Vagina (tissue), 2 donors: ENCODE measurements at regions not wholly inside any gene's neighbourhood (a gene's known extent, or its start where the extent isn't known, plus 50 kb on each side); places are given as distances from the start of the nearest gene placed in this dataset.

Experiments used
- DNase-seq, 2 donors: peaks; one replicate each; pipeline ENCODE4 v3.0.0-alpha.2; 2017; ENCODE audit errors: extremely low spot score in 2 of 2
- H3K27ac ChIP-seq: fragments of 200-600 bp; sonication (generic); one replicate; pipeline ENCODE4 v1.5.1; 2019
- H3K27me3 ChIP-seq: fragments of 200-600 bp; sonication (generic); one replicate; pipeline ENCODE4 v1.5.1; 2019
- H3K36me3 ChIP-seq, 2 donors: fragments of 200-600 bp; sonication (generic); one replicate each; pipeline ENCODE4 v1.5.1; 2017 to 2019
- H3K4me1 ChIP-seq: fragments of 200-600 bp; sonication (generic); one replicate; pipeline ENCODE4 v1.5.1; 2019
- H3K4me3 ChIP-seq, 2 donors: fragments of 200-600 bp; sonication (generic); 1 replicate in 1 of 2; 2 replicates in 1 of 2; pipeline ENCODE4 v1.5.1; 2016 to 2019
- H3K9me3 ChIP-seq: fragments of 200-600 bp; sonication (generic); one replicate; pipeline ENCODE4 v1.5.1; 2019
- POLR2A ChIP-seq, 2 donors: fragments of 450-650 bp; IDR thresholded peaks; one replicate each; pipeline ENCODE4 v1.6.1; 2017; ENCODE audit warnings: antibody characterized with exemption in 2 of 2, mild to moderate bottlenecking in 2 of 2, moderate library complexity in 2 of 2
- POLR2AphosphoS5 ChIP-seq, 2 donors: sonication (generic); formaldehyde crosslinking; IDR thresholded peaks; one replicate each; pipeline ENCODE4 v1.9.0; 2017; ENCODE audit warnings: antibody characterized with exemption in 2 of 2, mild to moderate bottlenecking in 2 of 2, low read depth in 1 of 2; ENCODE audit not compliant: insufficient read depth in 1 of 2
- intact Hi-C: fragments of 100-400 bp; cut with DNase I; formaldehyde crosslinking; loops from one replicate; pipeline ENCODE4 v1.15.1; 2023
- TF ChIP-seq, protein P1 (sequence below), 3 experiments: fragments of 450-650 bp in 2 of 3; fragments of 200-600 bp in 1 of 3; sonication (generic) in 1 of 3; IDR thresholded peaks; one replicate each; pipeline ENCODE4 v1.5.1; 2017 to 2019; ENCODE audit warnings: antibody characterized with exemption in 3 of 3, mild to moderate bottlenecking in 2 of 3, moderate library complexity in 2 of 3

DNA sequence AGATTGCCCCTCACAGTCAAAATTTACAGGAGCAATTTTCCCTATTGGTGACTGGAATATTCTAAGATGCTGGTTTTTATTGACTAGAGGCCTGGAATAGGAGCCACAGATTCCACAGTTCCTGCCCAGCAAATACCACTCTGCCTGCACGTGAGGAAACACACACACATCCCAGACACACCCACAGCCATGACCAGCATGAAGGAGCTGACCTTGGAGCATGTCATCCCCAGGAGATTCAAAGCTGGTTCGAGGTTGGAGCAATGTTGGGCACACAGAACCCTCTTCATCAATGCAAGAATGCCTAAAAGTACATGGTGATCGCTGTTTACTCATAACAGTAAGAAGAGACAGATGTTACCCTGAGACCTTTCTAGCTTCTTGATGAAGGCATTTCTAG is 244.6 kb upstream of the FOXQ1 start:
- Histone ChIP-seq H3K36me3 (no peaks in the 10 kb centered on the region), H3K27me3 (no peaks in the 10 kb centered on the region), H3K4me1 (peaks cover 20% of the 10 kb centered on the region), H3K27ac (no peak overlapping the region), H3K4me3 (no peak overlapping the region), H3K9me3 (no peaks in the 10 kb centered on the region)
- DNase-seq, result no peak
- intact Hi-C loops, result no loop called here
- no peak for TF ChIP-seq POLR2A (IDR thresholded peaks at IDR 0.05)
- TF ChIP-seq, protein P1, sequence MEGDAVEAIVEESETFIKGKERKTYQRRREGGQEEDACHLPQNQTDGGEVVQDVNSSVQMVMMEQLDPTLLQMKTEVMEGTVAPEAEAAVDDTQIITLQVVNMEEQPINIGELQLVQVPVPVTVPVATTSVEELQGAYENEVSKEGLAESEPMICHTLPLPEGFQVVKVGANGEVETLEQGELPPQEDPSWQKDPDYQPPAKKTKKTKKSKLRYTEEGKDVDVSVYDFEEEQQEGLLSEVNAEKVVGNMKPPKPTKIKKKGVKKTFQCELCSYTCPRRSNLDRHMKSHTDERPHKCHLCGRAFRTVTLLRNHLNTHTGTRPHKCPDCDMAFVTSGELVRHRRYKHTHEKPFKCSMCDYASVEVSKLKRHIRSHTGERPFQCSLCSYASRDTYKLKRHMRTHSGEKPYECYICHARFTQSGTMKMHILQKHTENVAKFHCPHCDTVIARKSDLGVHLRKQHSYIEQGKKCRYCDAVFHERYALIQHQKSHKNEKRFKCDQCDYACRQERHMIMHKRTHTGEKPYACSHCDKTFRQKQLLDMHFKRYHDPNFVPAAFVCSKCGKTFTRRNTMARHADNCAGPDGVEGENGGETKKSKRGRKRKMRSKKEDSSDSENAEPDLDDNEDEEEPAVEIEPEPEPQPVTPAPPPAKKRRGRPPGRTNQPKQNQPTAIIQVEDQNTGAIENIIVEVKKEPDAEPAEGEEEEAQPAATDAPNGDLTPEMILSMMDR (IDR thresholded peaks at IDR 0.05), result no peak
- TF ChIP-seq POLR2AphosphoS5 (IDR thresholded peaks at IDR 0.05; ENCODE audit: insufficient read depth in 1 of 2, low read depth in 1 of 2), result no peak

GRCh38 chr6:1066449-1067090 is 245.3 kb upstream of the FOXQ1 start:
- Histone ChIP-seq H3K36me3 (no peaks in the 10 kb centered on the region), H3K27ac (no peak overlapping the region), H3K4me3 (no peak overlapping the region), H3K9me3 (no peaks in the 10 kb centered on the region), H3K27me3 (no peaks in the 10 kb centered on the region), H3K4me1 (peaks cover 20% of the 10 kb centered on the region)
- TF ChIP-seq POLR2A (IDR thresholded peaks at IDR 0.05), result no peak
- TF ChIP-seq, protein P1 (IDR thresholded peaks at IDR 0.05), result no peak
- TF ChIP-seq POLR2AphosphoS5 (IDR thresholded peaks at IDR 0.05; ENCODE audit: insufficient read depth in 1 of 2, low read depth in 1 of 2), result no peak
- intact Hi-C loops, result no loop called here
- DNase-seq, result no peak

- no peak for TF ChIP-seq POLR2AphosphoS5 (IDR thresholded peaks at IDR 0.05; ENCODE audit: insufficient read depth in 1 of 2, low read depth in 1 of 2)
- TF ChIP-seq, protein P1 (IDR thresholded peaks at IDR 0.05), result no peak
- TF ChIP-seq POLR2A (IDR thresholded peaks at IDR 0.05), result no peak
- Histone ChIP-seq H3K9me3 (no peaks in the 10 kb centered on the region), H3K4me1 (peaks cover 20% of the 10 kb centered on the region), H3K27ac (no peak overlapping the region), H3K27me3 (no peaks in the 10 kb centered on the region), H3K36me3 (no peaks in the 10 kb centered on the region), H3K4me3 (no peak overlapping the region)
- no peak for DNase-seq
- intact Hi-C loops, result no loop called here
Measured at GRCh38 chr6:1065986-1066385, 245.9 kb upstream of the FOXQ1 start.

- no peaks in the 10 kb centered on the region for H3K36me3 ChIP-seq
- H3K27me3 ChIP-seq, result no peaks in the 10 kb centered on the region
- intact Hi-C loops, result no loop called here
- TF ChIP-seq POLR2AphosphoS5 (IDR thresholded peaks at IDR 0.05; ENCODE audit: insufficient read depth in 1 of 2, low read depth in 1 of 2), result peak in 1 of 2 donors; percentile 68
- TF ChIP-seq, protein P1 (IDR thresholded peaks at IDR 0.05), result no peak
- peaks cover 20% of the 10 kb centered on the region for H3K4me1 ChIP-seq
- H3K27ac ChIP-seq, result peak overlapping the region; percentile 49
- DNase-seq, result no peak
- H3K4me3 ChIP-seq, result no peak overlapping the region
- H3K9me3 ChIP-seq, result no peaks in the 10 kb centered on the region
Measured at GRCh38 chr6:1063671-1064355, 248.1 kb upstream of the FOXQ1 start.
